LoVo (cell line): ENCODE measurements at regions not wholly inside any gene's neighbourhood (a gene's known extent, or its start where the extent isn't known, plus 50 kb on each side); places are given as distances from the start of the nearest gene placed in this dataset.
A peak's percentile ranks its signal among the peaks of the same experiment; 100 is the strongest.
"Not testable (repeated sequence)": the region's sequence is repeated elsewhere in the genome, so short reads cannot be mapped to it uniquely, and the experiment has no call there.

Source experiments
- DNase-seq: peaks from one replicate; pipeline ENCODE4 v3.0.0-alpha.2; 2016; ENCODE audit warnings: low spot score

GRCh38 chr5:96203761-96204160 is 229.3 kb downstream of the PCSK1 start:
- no peak for DNase-seq

- DNase-seq: no peak
Measured at GRCh38 chr5:96201503-96201902, 231.5 kb downstream of the PCSK1 start.

DNA sequence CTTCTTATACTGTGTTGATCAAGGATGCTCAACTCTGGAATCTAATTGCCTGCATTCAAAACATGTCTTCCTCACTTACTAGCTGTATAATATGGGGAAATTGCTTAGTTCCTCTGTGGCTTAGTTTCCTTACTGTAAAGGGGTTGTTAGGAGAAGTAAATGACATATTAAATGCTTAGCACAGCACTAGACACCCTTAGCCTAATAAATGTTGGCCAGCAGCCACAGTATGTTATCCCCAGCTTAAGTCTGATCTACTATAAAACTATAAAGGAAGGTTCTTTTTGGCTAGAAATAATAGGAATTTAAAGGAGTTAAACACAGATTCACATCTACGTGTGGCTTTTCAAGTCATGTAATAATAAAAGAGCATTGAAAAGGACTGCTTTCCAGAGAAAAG is 232.4 kb downstream of the PCSK1 start:
- peak; percentile 14 for DNase-seq

DNA sequence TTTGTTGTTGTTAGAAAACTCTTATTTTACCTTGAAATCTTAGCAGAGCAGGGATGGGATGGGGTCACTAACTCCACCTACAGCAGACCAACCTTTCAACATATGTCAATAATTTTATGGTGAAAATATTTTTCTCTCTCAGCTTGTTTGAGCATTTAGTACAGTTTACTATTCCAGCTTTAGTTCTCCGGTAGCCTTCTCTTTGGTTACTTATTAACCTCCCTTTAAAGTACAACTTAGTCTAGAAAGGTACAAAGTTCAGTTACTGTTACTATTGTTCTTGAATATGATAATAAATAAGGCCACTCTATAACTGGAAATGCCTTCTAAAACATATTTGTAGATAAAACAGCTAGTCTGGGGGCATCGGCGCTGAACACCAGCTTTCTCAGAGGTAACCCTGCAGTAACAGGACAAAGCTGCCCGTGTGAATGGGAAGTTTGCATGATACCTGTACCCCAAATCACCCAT is 233.3 kb downstream of the PCSK1 start:
- peak; percentile 79 for DNase-seq

- no peak for DNase-seq
Measured at GRCh38 chr5:96198356-96199058, 234.5 kb downstream of the PCSK1 start.

- DNase-seq: not testable (repeated sequence)
Measured at GRCh38 chr5:96197767-96198166, 235.3 kb downstream of the PCSK1 start.

DNA sequence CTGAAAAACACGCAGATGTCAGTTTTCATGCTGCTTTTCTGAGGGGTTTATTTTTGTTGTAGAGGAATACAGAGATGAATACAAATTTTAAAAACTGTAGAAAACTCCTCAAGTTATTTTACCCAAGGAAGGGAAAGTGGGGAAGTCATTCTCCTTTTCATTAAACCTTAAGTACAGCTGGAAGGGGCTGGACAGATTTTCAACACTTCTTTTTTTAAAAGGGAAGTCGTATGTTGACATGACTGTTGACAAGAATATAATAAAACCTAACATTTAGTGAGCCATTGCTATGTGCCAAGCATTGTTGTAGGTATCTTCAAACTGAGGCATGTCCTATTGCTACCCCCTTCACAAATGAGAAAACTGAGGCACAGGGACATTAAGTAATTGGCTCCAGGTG is 235.7 kb upstream of the ELL2 start:
- no peak for DNase-seq

DNA sequence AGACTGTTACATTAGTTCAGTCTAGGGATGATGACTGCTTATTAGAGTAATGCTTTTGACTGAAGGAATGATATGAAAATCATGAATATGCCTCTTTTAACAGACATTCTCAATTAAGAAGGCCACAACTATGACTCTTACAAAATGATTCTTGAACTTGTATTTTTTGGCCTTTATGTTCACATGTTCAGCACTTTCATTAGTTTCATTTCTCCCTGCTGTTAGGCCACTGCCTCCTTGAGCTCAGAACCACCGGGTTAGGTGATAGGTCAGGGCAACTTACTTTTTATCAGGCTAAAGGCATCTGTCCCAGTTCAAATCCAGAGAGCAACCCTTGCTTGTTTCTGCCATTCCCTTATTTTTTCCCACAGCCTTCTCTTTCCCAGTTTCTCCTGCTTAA is 235.2 kb upstream of the ELL2 start:
- DNase-seq: no peak

DNA sequence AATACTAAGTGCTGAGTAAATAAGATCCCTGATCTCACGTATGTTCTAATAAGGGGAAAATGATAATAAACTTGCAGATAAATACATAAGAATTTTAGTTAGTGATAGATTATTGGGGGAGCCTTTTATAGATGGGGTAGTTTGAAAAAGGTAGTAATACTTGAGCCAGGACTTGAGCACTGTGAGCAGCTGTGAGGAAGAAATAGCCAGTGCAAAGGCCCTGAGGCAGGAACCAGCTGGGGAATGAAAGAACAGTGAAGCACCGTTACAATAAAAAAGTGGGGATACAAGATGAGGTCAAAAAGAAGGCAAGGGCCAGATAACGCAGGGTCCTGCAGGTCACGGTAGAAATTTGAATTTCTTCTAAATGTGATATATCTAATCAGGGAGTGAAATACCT is 234.8 kb upstream of the ELL2 start:
- DNase-seq: no peak

- no peak for DNase-seq
Measured at GRCh38 chr5:96195123-96195522, 233.5 kb upstream of the ELL2 start.

GRCh38 chr5:96194593-96194992 is 232.9 kb upstream of the ELL2 start:
- no peak for DNase-seq

DNA sequence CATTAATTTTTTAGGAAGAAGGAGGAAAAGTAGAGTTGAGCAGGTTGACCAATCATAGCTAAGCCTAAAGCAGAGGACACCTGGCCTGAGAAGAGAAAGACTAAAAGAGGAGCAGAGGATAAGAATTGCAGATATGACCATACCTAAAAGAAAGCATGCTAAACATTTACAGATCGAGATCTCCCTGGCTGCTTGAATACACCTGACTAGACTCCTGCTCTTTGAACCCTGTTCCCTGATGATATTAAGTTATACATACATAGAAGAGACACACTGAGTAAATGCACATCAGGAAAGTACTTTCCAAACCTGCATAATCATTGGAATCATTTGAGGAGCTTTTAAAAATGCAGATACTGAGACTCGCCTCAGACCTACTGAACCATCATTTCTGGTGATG is 232.3 kb upstream of the ELL2 start:
- DNase-seq: no peak

DNA sequence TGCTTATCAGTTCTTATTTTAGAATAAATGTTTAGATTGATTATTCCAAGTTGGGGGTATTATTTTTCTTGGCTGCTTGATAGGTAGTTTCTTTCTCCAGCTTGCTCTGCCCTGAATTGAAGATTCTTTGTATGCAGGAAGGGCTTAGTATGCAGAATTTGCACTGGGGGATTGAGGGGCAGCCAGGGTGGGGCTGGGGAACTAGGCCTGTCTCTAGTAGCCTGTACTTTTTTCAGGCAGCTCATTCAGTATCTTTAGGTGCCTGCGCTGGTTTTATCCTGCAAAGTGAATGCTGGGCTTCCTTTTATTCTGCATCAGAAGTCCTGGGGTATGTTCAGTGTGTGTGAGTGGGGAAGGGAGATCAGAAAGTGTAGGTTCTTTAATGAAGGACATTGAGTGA is 228.3 kb upstream of the ELL2 start:
- DNase-seq: no peak

GRCh38 chr5:96189028-96189826 is 227.6 kb upstream of the ELL2 start:
- DNase-seq: no peak

DNA sequence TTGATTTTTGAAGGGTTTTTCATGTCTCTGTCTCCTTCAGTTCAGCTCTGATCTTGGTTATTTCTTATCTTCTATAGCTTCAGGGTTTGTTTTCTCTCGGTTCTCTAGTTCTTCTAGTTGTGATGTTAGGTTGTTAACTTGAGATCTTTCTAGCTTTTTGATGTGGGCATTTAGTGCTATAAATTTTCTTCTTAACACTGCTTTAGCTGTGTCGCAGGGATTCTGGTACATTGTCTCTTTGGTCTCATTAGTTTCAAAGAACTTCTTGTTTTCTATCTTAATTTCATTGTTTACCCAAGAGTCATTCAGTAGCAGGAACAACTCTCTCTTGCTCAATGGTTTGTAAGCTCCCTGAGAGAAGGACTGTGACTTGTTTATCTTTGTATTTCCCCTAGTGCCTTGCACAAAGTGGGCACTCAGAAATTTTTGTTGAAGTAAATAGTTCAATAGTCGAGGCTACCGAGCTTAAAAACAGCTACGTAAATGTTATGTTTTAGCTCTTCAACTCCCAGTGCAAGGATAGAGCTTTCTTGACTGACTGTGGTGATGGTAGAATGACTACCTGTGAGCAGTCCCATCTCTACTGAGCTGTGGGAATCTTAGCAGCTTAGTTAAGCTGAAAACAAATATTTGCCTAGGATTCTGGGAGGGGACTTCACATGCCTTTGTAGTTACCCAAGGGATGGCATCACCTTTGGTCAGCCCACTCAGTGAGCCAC is 225.8 kb upstream of the ELL2 start:
- no peak for DNase-seq

- DNase-seq: not testable (repeated sequence)
Measured at GRCh38 chr5:96184510-96184909, 222.9 kb upstream of the ELL2 start.

DNA sequence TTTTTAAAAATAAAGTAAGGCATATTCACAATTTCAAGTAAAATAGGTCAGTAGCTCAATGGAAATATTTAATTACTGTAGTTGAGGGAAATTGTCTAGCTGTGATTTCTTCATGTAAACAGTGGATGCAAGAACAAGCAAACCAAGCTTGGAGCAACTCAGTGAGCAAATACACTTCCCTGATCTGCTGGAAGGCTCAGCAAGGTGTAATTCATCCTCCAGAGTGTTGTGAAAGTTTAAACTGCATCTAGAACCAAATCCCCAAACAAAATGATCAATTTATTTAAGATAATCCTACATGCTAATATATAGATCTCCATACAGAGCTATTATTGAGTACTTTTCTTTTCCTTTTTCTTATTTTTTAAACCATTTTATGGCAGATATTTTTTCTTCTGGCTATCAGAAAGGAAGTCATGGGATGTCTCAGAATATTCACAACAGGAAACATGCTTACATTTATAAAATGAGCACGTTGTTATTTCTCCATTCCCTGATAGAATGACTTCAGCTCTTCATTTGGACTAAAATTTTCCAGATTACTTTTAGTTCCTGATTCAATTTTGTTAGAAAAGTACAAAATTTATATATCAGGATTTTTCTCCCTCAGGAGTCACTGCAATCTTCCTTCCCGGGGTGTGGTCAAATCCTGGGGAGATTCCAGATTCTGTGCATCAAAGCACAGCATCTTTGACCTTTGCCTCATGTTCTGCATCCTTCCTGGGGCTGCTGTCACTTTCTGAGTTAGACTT is 219.2 kb upstream of the ELL2 start:
- DNase-seq: no peak

DNA sequence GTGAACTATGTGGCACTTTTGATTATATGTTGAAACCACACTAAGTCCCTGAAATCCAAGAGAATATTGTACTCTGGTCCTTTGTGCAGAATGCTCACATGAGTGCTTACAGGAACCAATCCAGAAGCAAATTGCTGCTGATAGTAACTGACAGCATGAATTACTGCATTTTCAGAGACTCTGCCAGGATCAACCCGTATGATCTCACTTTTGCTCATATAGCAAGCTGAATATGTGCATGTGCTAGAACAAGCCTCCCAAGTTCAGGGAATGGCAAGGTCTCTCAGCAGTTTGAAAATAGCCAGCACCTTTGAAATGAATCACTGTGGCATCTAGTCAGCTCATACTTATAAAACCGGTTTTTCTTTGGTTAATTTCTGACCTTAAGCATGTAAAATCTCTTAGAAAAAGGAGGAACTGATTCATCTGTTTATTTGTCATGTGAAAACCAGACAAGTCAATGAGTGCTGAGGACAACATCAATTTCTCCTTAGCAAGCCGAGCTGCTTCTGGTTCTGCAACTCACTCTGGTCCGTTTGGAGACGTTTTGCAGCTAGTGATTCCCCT is 215.7 kb upstream of the ELL2 start:
- DNase-seq: peak; percentile 44

GRCh38 chr5:96176022-96176421 is 214.4 kb upstream of the ELL2 start:
- DNase-seq: no peak

GRCh38 chr5:96175090-96175489 is 213.4 kb upstream of the ELL2 start:
- DNase-seq: peak; percentile 28

DNA sequence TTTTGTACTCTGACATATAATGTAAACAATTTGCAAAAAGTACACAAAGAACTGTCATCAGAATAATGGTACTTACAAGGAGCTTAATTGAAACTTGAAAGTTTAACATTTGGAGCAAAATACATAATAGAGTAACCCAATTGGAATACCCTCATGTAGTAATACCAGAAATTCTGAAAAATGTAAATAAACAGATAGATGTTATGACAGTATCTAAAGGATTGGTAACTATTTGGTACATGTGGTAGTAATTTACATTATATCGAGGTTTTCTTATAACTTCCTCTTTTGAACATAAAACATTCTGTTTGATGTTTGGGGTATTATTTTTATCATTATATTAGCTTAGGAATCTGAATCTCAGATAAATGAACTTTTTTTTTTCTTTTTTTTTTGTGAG is 211.7 kb upstream of the ELL2 start:
- no peak for DNase-seq

DNA sequence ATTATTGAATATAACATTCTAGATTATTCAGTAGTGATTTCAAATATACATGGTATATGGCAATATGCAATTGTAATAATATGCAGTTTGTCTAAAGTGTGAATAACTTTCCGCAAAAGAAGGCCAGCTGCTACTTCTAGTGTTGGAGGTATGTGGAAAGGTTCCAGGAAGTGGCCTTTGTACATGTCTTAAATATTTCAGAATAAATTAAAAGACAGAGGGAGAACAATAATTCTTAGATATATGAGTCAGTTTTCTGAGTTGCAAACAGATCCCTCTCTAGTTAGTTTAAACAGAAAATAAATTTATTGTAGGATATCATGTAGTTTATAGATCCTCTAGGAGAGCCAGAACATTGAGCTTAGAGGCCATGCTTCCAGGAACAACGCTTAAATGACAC is 210.8 kb upstream of the ELL2 start:
- DNase-seq: no peak
